HCT116 (cell line): ENCODE measurements at regions not wholly inside any gene's neighbourhood (a gene's known extent, or its start where the extent isn't known, plus 50 kb on each side); places are given as distances from the start of the nearest gene placed in this dataset.

Source experiments
- CTCF ChIP-seq, 3 experiments: fragments of 200-600 bp in 1 of 3; sonication (generic) in 1 of 3; IDR thresholded peaks in 2 of 3; conservative IDR thresholded peaks in 1 of 3; 2 replicates each; pipeline ENCODE4 v1.5.1; 2012 to 2017; ENCODE audit warnings: low read depth in 2 of 3, low read length in 2 of 3, antibody characterized with exemption in 1 of 3, borderline replicate concordance in 1 of 3, control low read depth in 1 of 3, mild to moderate bottlenecking in 1 of 3, mixed read lengths in 1 of 3, mixed run types in 1 of 3, moderate library complexity in 1 of 3; ENCODE audit not compliant: insufficient read depth in 1 of 3
- EZH2 ChIP-seq: fragments of 200-600 bp; sonication (generic); IDR thresholded peaks from 2 replicates; pipeline ENCODE4 v1.6.1; 2017; ENCODE audit warnings: antibody characterized with exemption, mixed run types
- POLR2A ChIP-seq: IDR thresholded peaks from 2 replicates; pipeline ENCODE4 v1.7.0; 2011; ENCODE audit warnings: borderline replicate concordance; ENCODE audit not compliant: insufficient read depth, insufficient read length; ENCODE audit errors: extremely low read depth
- POLR2AphosphoS5 ChIP-seq: IDR thresholded peaks from 2 replicates; pipeline ENCODE4 v1.6.1; 2011; ENCODE audit warnings: mild to moderate bottlenecking, low read depth, low read length, moderate library complexity
- TCF7L2 ChIP-seq: IDR thresholded peaks from 2 replicates; pipeline ENCODE4 v1.7.0; 2011; ENCODE audit warnings: borderline replicate concordance, inconsistent platforms; ENCODE audit not compliant: insufficient read depth, insufficient read length; ENCODE audit errors: extremely low read depth
- YY1 ChIP-seq: IDR thresholded peaks from 2 replicates; pipeline ENCODE4 v1.6.1; 2011; ENCODE audit warnings: low read length, low read depth, moderate library complexity, mild to moderate bottlenecking; ENCODE audit not compliant: insufficient replicate concordance; ENCODE audit errors: extremely low read depth
- ZNF274 ChIP-seq: fragments of 200-500 bp; sonication (Bioruptor generic); IDR thresholded peaks from 2 replicates; pipeline ENCODE4 v1.6.1; 2014; ENCODE audit warnings: mild to moderate bottlenecking, low read depth, low read length, inconsistent platforms
- TF ChIP-seq, protein P1 (sequence below): IDR thresholded peaks from 2 replicates; pipeline ENCODE4 v1.6.1; 2012; ENCODE audit warnings: low read depth

- TF ChIP-seq POLR2A (no peak), CTCF (IDR thresholded peaks at IDR 0.05 in 2 of 3, conservative IDR thresholded peaks at IDR 0.05 in 1 of 3; ENCODE audit: borderline replicate concordance in 1 of 3, insufficient read depth in 1 of 3, low read depth in 2 of 3, low read length in 2 of 3) (no peak), ZNF274 (no peak), POLR2AphosphoS5 (no peak), EZH2 (no peak), YY1 (no peak), TCF7L2 (no peak)
- TF ChIP-seq, protein P1, sequence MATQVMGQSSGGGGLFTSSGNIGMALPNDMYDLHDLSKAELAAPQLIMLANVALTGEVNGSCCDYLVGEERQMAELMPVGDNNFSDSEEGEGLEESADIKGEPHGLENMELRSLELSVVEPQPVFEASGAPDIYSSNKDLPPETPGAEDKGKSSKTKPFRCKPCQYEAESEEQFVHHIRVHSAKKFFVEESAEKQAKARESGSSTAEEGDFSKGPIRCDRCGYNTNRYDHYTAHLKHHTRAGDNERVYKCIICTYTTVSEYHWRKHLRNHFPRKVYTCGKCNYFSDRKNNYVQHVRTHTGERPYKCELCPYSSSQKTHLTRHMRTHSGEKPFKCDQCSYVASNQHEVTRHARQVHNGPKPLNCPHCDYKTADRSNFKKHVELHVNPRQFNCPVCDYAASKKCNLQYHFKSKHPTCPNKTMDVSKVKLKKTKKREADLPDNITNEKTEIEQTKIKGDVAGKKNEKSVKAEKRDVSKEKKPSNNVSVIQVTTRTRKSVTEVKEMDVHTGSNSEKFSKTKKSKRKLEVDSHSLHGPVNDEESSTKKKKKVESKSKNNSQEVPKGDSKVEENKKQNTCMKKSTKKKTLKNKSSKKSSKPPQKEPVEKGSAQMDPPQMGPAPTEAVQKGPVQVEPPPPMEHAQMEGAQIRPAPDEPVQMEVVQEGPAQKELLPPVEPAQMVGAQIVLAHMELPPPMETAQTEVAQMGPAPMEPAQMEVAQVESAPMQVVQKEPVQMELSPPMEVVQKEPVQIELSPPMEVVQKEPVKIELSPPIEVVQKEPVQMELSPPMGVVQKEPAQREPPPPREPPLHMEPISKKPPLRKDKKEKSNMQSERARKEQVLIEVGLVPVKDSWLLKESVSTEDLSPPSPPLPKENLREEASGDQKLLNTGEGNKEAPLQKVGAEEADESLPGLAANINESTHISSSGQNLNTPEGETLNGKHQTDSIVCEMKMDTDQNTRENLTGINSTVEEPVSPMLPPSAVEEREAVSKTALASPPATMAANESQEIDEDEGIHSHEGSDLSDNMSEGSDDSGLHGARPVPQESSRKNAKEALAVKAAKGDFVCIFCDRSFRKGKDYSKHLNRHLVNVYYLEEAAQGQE, result no peak
These were observed 285.9 kb downstream of the SLC7A11 start for GRCh38 chr4:137956256-137956655.
